ENCODE measurements at regions not wholly inside any gene's neighbourhood (a gene's known extent, or its start where the extent isn't known, plus 50 kb on each side); places are given as distances from the start of the nearest gene placed in this dataset.

- DNase-seq = no peak
Observed at GRCh38 chr15:35771746-35772442, 225.9 kb upstream of the DPH6 start.

- no peak for DNase-seq
Observed at GRCh38 chr15:35774653-35775052, 228.7 kb upstream of the DPH6 start.

GRCh38 chr15:35775471-35775870 is 229.5 kb upstream of the DPH6 start:
- no peak for DNase-seq

GRCh38 chr15:35777061-35777460 is 231.1 kb upstream of the DPH6 start:
- DNase-seq = no peak

- DNase-seq = peak; percentile 40
Observed at GRCh38 chr15:35783203-35783602, 237.2 kb upstream of the DPH6 start.

GRCh38 chr15:35784745-35785144 is 238.8 kb upstream of the DPH6 start:
- DNase-seq = no peak

GRCh38 chr15:35810007-35810406 is 264.0 kb upstream of the DPH6 start:
- no peak for DNase-seq

GRCh38 chr15:35813573-35813972 is 267.6 kb upstream of the DPH6 start:
- DNase-seq = no peak

GRCh38 chr15:35818846-35819245 is 272.9 kb upstream of the DPH6 start:
- DNase-seq = no peak

- no peak for DNase-seq
Observed at GRCh38 chr15:35822153-35822552, 276.2 kb upstream of the DPH6 start.

- DNase-seq = no peak
Observed at GRCh38 chr15:35827141-35827540, 281.2 kb upstream of the DPH6 start.

GRCh38 chr15:35827911-35828310 is 281.9 kb upstream of the DPH6 start:
- DNase-seq = no peak

GRCh38 chr15:35833581-35833980 is 287.6 kb upstream of the DPH6 start:
- DNase-seq = no peak

- DNase-seq = peak; percentile 87
Observed at GRCh38 chr15:35834216-35834830, 288.4 kb upstream of the DPH6 start.

GRCh38 chr15:35834866-35835265 is 288.9 kb upstream of the DPH6 start:
- DNase-seq = peak; percentile 33

- DNase-seq = no peak
Observed at GRCh38 chr15:35838424-35839111, 292.6 kb upstream of the DPH6 start.

- DNase-seq = no peak
Observed at GRCh38 chr15:35842631-35843030, 296.7 kb upstream of the DPH6 start.

- DNase-seq = no peak
Observed at GRCh38 chr15:35843498-35843897, 297.5 kb upstream of the DPH6 start.

GRCh38 chr15:35850284-35850683 is 304.3 kb upstream of the DPH6 start:
- DNase-seq = no peak

GRCh38 chr15:35851491-35851890 is 305.5 kb upstream of the DPH6 start:
- DNase-seq = no peak

GRCh38 chr15:35852818-35853624 is 307.1 kb upstream of the DPH6 start:
- peak; percentile 43 for DNase-seq

GRCh38 chr15:35854316-35854715 is 308.4 kb upstream of the DPH6 start:
- no peak for DNase-seq
